ENCODE measurements at regions not wholly inside any gene's neighbourhood (a gene's known extent, or its start where the extent isn't known, plus 50 kb on each side); places are given as distances from the start of the nearest gene placed in this dataset.

- H3K36me3 ChIP-seq: no peaks in the 10 kb centered on the region
- H3K27me3 ChIP-seq: no peaks in the 10 kb centered on the region
- intact Hi-C loops (cut with DNase I): no loop called here
- no peaks in the 10 kb centered on the region for H3K4me1 ChIP-seq
- TF ChIP-seq POLR2A (IDR thresholded peaks at IDR 0.05): no peak
- TF ChIP-seq CTCF (IDR thresholded peaks at IDR 0.05): no peak
- 84 to 86% methylated on average over 3 of the region's 3 CpGs for WGBS, 2 donors
- no peaks in the 10 kb centered on the region for H3K9me3 ChIP-seq
- H3K4me3 ChIP-seq (replicated peaks in 1 of 3): no peak overlapping the region
- no peak for DNase-seq
- H3K27ac ChIP-seq: no peak overlapping the region
Observed at GRCh38 chr1:102365071-102365470, 368.3 kb upstream of the OLFM3 start.

- TF ChIP-seq POLR2A (IDR thresholded peaks at IDR 0.05) (no peak), CTCF (IDR thresholded peaks at IDR 0.05) (no peak)
- Histone ChIP-seq H3K27me3 (no peaks in the 10 kb centered on the region), H3K9me3 (no peaks in the 10 kb centered on the region), H3K36me3 (no peaks in the 10 kb centered on the region), H3K27ac (no peak overlapping the region), H3K4me3 (replicated peaks in 1 of 3) (no peak overlapping the region), H3K4me1 (no peaks in the 10 kb centered on the region)
- intact Hi-C loops (cut with DNase I): no loop called here
- no peak for DNase-seq
- WGBS, 2 donors: 90 to 91% methylated on average over 5 of the region's 5 CpGs
Observed at GRCh38 chr1:102336602-102337001, 339.9 kb upstream of the OLFM3 start.

- Histone ChIP-seq H3K36me3 (no peaks in the 10 kb centered on the region), H3K27me3 (no peaks in the 10 kb centered on the region), H3K27ac (no peak overlapping the region), H3K9me3 (no peaks in the 10 kb centered on the region), H3K4me3 (replicated peaks in 1 of 3) (no peak overlapping the region), H3K4me1 (no peaks in the 10 kb centered on the region)
- intact Hi-C loops (cut with DNase I): no loop called here
- DNase-seq: no peak
- WGBS, 2 donors: 89 to 90% methylated on average over 4 of the region's 4 CpGs
- TF ChIP-seq CTCF (IDR thresholded peaks at IDR 0.05) (no peak), POLR2A (IDR thresholded peaks at IDR 0.05) (no peak)
Observed at GRCh38 chr1:102318104-102318806, 321.5 kb upstream of the OLFM3 start.

- DNase-seq: no peak
- H3K9me3 ChIP-seq: no peaks in the 10 kb centered on the region
- intact Hi-C loops (cut with DNase I): no loop called here
- no peak overlapping the region for H3K27ac ChIP-seq
- no peak overlapping the region for H3K4me3 ChIP-seq (replicated peaks in 1 of 3)
- TF ChIP-seq CTCF (IDR thresholded peaks at IDR 0.05) (no peak), POLR2A (IDR thresholded peaks at IDR 0.05) (no peak)
- no peaks in the 10 kb centered on the region for H3K36me3 ChIP-seq
- no peaks in the 10 kb centered on the region for H3K27me3 ChIP-seq
- no peaks in the 10 kb centered on the region for H3K4me1 ChIP-seq
Observed at GRCh38 chr1:102315096-102315495, 318.4 kb upstream of the OLFM3 start.

GRCh38 chr1:102296116-102296515, 299.4 kb upstream of the OLFM3 start:
- no peaks in the 10 kb centered on the region for H3K4me1 ChIP-seq
- no peaks in the 10 kb centered on the region for H3K9me3 ChIP-seq
- no peak overlapping the region for H3K4me3 ChIP-seq (replicated peaks in 1 of 3)
- H3K27ac ChIP-seq: no peak overlapping the region
- TF ChIP-seq CTCF (IDR thresholded peaks at IDR 0.05): no peak
- no peak for TF ChIP-seq POLR2A (IDR thresholded peaks at IDR 0.05)
- 93 to 100% methylated on average over 3 of the region's 3 CpGs for WGBS, 2 donors
- no peak for DNase-seq
- intact Hi-C loops (cut with DNase I): no loop called here
- no peaks in the 10 kb centered on the region for H3K27me3 ChIP-seq
- H3K36me3 ChIP-seq: no peaks in the 10 kb centered on the region
